Ishikawa (cell line): ENCODE measurements at regions not wholly inside any gene's neighbourhood (a gene's known extent, or its start where the extent isn't known, plus 50 kb on each side); places are given as distances from the start of the nearest gene placed in this dataset.

Experiments used
- CEBPB ChIP-seq: IDR thresholded peaks from 2 replicates; pipeline ENCODE4 v1.6.1; 2012
- CREB1 ChIP-seq: IDR thresholded peaks from 2 replicates; pipeline ENCODE4 v1.6.1; 2012; ENCODE audit warnings: low read depth
- EGR1 ChIP-seq: IDR thresholded peaks from 2 replicates; pipeline ENCODE4 v1.6.1; 2012
- EP300 ChIP-seq: IDR thresholded peaks from 2 replicates; pipeline ENCODE4 v1.6.1; 2012; ENCODE audit warnings: borderline replicate concordance
- FOXM1 ChIP-seq: IDR thresholded peaks from 2 replicates; pipeline ENCODE4 v1.6.1; 2012; ENCODE audit warnings: low read depth, borderline replicate concordance
- MAX ChIP-seq: IDR thresholded peaks from 2 replicates; pipeline ENCODE4 v1.6.1; 2012
- NFIC ChIP-seq: IDR thresholded peaks from 2 replicates; pipeline ENCODE4 v1.6.1; 2012
- RAD21 ChIP-seq: IDR thresholded peaks from 2 replicates; pipeline ENCODE4 v1.6.1; 2012; ENCODE audit warnings: low read depth
- REST ChIP-seq: IDR thresholded peaks from 2 replicates; pipeline ENCODE4 v1.6.1; 2012; ENCODE audit warnings: low read depth, mild to moderate bottlenecking
- TAF1 ChIP-seq: IDR thresholded peaks from 2 replicates; pipeline ENCODE4 v1.6.1; 2012; ENCODE audit warnings: low read depth, mild to moderate bottlenecking
- TCF12 ChIP-seq: IDR thresholded peaks from 2 replicates; pipeline ENCODE4 v1.6.1; 2012; ENCODE audit warnings: low read depth
- TEAD4 ChIP-seq: IDR thresholded peaks from 2 replicates; pipeline ENCODE4 v1.6.1; 2012
- USF1 ChIP-seq: IDR thresholded peaks from 2 replicates; pipeline ENCODE4 v1.6.1; 2012
- YY1 ChIP-seq: IDR thresholded peaks from 2 replicates; pipeline ENCODE4 v1.6.1; 2012; ENCODE audit warnings: low read depth
- ZBTB7A ChIP-seq: IDR thresholded peaks from 2 replicates; pipeline ENCODE4 v1.6.1; 2012; ENCODE audit warnings: low read depth

- TF ChIP-seq CREB1, result no peak
- no peak for TF ChIP-seq EP300
- no peak for TF ChIP-seq TCF12
- TF ChIP-seq FOXM1, result no peak
- 0 out of 2 replicates have a peak, but pooled peaks have one; percentile 9 for TF ChIP-seq CEBPB
Measured at GRCh38 chr5:111929867-111930266, 172.9 kb upstream of the NREP start.

- TF ChIP-seq EP300, result no peak
- no peak for TF ChIP-seq MAX
- TF ChIP-seq CEBPB, result no peak
- TF ChIP-seq CREB1, result no peak
- TF ChIP-seq NFIC, result no peak
- TF ChIP-seq RAD21, result no peak
- no peak for TF ChIP-seq EGR1
- TF ChIP-seq TCF12, result no peak
Measured at GRCh38 chr5:111929261-111929660, 172.3 kb upstream of the NREP start.

DNA sequence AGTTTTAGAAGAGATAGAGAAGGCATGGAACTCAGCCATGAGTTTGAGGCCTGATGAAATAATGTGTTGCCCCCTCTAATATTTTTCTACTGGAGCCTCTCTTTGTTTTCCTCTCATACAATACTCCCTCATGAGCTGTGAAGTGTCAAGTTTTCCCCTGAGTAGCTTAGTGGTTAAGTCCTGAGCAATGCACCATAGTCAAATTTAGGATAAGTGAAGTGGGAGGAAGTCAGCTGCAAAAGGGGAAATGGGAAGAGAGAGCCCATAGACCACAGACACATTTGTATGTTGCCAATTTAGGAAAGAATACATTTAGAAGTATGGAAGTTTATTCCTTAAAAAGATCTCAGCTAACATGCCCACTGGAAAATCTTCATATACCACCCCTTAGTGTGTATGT lies 171.5 kb upstream of the NREP start:
- TF ChIP-seq NFIC (no peak), RAD21 (no peak), YY1 (no peak), TEAD4 (no peak), TCF12 (no peak), ZBTB7A (no peak), REST (no peak), CEBPB (no peak), TAF1 (no peak), EGR1 (no peak), CREB1 (no peak), FOXM1 (no peak), EP300 (no peak), USF1 (no peak)

GRCh38 chr5:111927191-111927590 lies 170.2 kb upstream of the NREP start:
- TF ChIP-seq NFIC (no peak), ZBTB7A (no peak), FOXM1 (no peak), MAX (no peak)

- TF ChIP-seq EGR1 (no peak), TEAD4 (no peak), MAX (no peak), FOXM1 (no peak), NFIC (no peak), CREB1 (no peak), USF1 (no peak), YY1 (no peak), TCF12 (no peak), CEBPB (no peak), TAF1 (no peak), EP300 (no peak), RAD21 (no peak), ZBTB7A (no peak), REST (no peak)
Measured at GRCh38 chr5:111926026-111926425, 169.0 kb upstream of the NREP start.

GRCh38 chr5:111922344-111922743 lies 165.3 kb upstream of the NREP start:
- TF ChIP-seq TEAD4 (no peak), REST (no peak), ZBTB7A (no peak), MAX (no peak), FOXM1 (no peak), TAF1 (no peak), EGR1 (no peak), TCF12 (no peak), RAD21 (no peak), USF1 (no peak), CREB1 (no peak), EP300 (no peak), NFIC (no peak), YY1 (no peak), CEBPB (no peak)
